Memory B cell (primary cell): ENCODE measurements at regions not wholly inside any gene's neighbourhood (a gene's known extent, or its start where the extent isn't known, plus 50 kb on each side); places are given as distances from the start of the nearest gene placed in this dataset.
"Not testable (repeated sequence)": the region's sequence is repeated elsewhere in the genome, so short reads cannot be mapped to it uniquely, and the experiment has no call there.

ENCODE experiments used
- ATAC-seq: fragments of 150-1000 bp; cut with Tn5 transposase; 2 replicates; pipeline ENCODE4 v1.10.0; 2021; ENCODE audit warnings: low read depth, mild to moderate bottlenecking, moderate library complexity
- DNase-seq, 2 donors: peaks; one replicate each; pipeline ENCODE4 v3.0.0; 2022; ENCODE audit warnings: low spot score in 2 of 2
- H3K27ac Mint-ChIP-seq: one replicate; pipeline ENCODE4 v1.8.0; 2022; ENCODE audit warnings: mild to moderate bottlenecking, moderate library complexity, mixed read lengths
- H3K27me3 Mint-ChIP-seq: one replicate; pipeline ENCODE4 v1.8.0; 2022; ENCODE audit warnings: mixed read lengths
- H3K36me3 Mint-ChIP-seq: one replicate; pipeline ENCODE4 v1.8.0; 2022; ENCODE audit warnings: mild to moderate bottlenecking, mixed read lengths
- H3K4me1 Mint-ChIP-seq: one replicate; pipeline ENCODE4 v1.8.0; 2022; ENCODE audit warnings: mixed read lengths
- H3K4me3 Mint-ChIP-seq: one replicate; pipeline ENCODE4 v1.8.0; 2022; ENCODE audit warnings: mild to moderate bottlenecking, moderate library complexity, mixed read lengths
- H3K9me3 Mint-ChIP-seq: one replicate; pipeline ENCODE4 v1.8.0; 2022; ENCODE audit warnings: mixed read lengths

- Mint-ChIP-seq H3K9me3 (peaks cover 6% of the 10 kb centered on the region), H3K4me1 (no peaks in the 10 kb centered on the region), H3K4me3 (no peak overlapping the region), H3K36me3 (no peaks in the 10 kb centered on the region), H3K27ac (no peak overlapping the region), H3K27me3 (no peaks in the 10 kb centered on the region)
- DNase-seq, result no peak
- no peak for ATAC-seq
Measured at GRCh38 chr19:31461814-31462539, 112.7 kb upstream of the TSHZ3 start.

DNA sequence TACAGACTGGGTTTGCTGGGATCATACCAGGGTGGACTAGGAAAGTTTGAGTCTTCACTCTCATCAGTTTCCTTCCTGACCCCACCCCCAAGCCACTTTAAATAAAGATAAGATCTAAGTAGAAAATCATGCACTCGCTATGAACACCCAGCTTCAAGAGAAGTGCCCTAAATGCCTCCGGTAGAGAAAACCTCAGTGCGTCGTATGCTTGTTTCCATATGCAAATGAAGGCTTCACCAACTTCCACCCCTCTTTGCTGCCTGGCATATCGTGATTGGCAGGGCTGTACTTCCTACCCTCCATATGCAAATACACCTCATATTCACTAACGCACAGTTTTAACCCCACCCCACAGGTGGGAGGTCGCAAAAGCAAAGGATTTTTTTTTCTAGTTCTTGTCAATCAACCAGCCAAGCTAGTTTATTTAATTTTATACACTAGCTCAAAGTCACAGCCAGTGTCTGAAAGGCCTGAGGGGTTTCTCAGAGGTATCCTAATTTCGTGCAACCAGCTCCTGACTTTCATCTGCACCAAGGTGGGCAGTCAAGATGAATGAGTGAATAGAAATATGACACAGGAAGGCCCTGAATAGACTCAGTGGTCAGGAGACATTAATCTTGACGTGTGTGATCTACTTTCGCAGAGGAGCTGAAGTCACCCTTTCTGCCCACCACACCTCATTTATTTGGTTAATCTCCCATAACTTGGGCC, 121.1 kb upstream of the TSHZ3 start:
- H3K36me3 Mint-ChIP-seq, result no peaks in the 10 kb centered on the region
- no peak overlapping the region for H3K4me3 Mint-ChIP-seq
- peaks cover 4% of the 10 kb centered on the region for H3K9me3 Mint-ChIP-seq
- no peak for DNase-seq
- no peak overlapping the region for H3K27ac Mint-ChIP-seq
- no peak for ATAC-seq
- H3K27me3 Mint-ChIP-seq, result no peaks in the 10 kb centered on the region
- H3K4me1 Mint-ChIP-seq, result no peaks in the 10 kb centered on the region

DNA sequence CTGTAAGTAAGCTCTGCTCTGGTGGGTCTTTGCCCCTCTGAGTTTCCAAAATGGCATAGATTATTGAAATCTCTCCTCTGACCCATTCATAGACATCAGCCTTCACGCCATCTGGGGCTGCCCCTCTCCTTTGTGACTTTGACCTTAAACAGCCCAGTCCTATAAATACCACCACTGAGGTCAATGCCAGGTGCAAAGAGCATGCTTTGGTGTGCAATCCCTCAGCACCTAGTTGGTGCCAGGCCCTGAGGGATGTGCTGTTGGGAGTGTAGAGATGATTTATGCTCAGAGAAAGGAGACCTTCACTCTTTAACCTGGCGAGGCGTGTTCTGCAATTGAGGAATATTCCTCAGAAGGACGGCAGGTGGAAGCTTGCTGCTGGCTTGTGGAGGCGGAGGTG, 121.7 kb upstream of the TSHZ3 start:
- Mint-ChIP-seq H3K4me3 (no peak overlapping the region), H3K27me3 (no peaks in the 10 kb centered on the region)

GRCh38 chr19:31478241-31478640, 129.0 kb upstream of the TSHZ3 start:
- peaks cover 10% of the 10 kb centered on the region for H3K9me3 Mint-ChIP-seq
- H3K27ac Mint-ChIP-seq, result no peak overlapping the region
- ATAC-seq (no peak), DNase-seq (no peak)
- no peak overlapping the region for H3K4me3 Mint-ChIP-seq
- no peaks in the 10 kb centered on the region for H3K4me1 Mint-ChIP-seq
- H3K27me3 Mint-ChIP-seq, result no peaks in the 10 kb centered on the region
- H3K36me3 Mint-ChIP-seq, result no peaks in the 10 kb centered on the region

More for the DNA sequence above, 121.7 kb upstream of the TSHZ3 start:
- no peaks in the 10 kb centered on the region for H3K4me1 Mint-ChIP-seq
- DNase-seq (no peak), ATAC-seq (no peak)
- no peaks in the 10 kb centered on the region for H3K36me3 Mint-ChIP-seq
- H3K27ac Mint-ChIP-seq, result no peak overlapping the region
- H3K9me3 Mint-ChIP-seq, result peaks cover 4% of the 10 kb centered on the region

DNA sequence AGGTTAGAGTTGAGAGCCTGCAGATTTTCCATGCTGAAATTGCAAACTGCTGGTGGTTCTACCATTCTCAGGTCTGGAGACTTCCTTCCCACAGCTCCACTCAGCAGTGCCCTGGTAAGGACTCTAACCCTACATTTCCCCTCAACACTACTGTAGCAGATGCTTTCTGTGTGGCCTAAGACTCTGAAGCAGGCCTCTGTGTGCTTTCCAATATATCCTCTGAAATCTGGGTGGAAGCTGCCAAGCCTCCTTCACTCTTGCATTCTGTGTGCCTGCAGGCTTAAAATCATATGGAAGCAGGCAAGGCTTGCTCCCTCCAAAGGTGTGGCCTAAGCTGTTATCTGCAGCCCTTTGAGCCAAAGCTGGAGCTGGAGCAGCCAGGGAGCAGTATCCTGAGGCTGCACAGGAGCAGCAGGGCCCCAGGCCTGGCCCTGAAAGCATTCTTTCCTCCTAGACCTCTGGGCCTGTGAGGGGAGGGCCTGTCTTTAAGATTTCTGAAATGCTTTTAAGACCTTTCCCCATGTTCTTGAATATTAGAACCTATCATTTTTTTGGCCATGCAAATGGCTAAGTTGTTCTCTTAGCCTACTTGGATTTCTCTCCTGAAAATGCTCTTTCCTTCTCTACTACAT, 134.1 kb upstream of the TSHZ3 start:
- Mint-ChIP-seq H3K4me3 (no peak overlapping the region), H3K9me3 (peaks cover 20% of the 10 kb centered on the region), H3K27ac (no peak overlapping the region), H3K27me3 (no peaks in the 10 kb centered on the region), H3K36me3 (no peaks in the 10 kb centered on the region), H3K4me1 (no peaks in the 10 kb centered on the region)
- DNase-seq, result no peak
- no peak for ATAC-seq

DNA sequence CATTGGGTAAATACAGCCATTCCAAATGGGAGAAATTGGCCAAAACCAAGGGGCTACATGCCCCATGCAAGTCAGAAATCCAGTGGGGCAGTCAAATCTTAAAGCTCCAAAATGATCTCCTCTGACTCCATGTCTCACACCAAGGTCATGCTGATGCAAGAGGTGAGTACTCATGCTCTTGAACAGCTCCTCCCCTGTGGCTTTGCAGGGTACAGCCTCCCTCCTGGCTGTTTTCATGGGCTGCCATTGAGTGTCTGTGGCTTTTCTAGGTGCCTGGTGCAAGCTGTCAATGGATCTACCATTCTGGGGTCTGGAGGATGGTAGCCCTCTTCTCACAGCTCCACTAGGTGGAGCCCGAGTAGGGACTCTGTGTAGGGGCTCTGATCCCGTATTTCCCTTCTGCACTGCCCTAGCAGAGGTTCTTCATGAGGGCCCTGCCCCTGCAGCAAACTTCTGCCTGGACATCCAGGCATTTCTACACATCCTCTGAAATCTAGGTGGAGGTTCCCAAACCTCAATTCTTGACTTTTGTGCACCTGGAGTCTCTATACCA, 135.7 kb upstream of the TSHZ3 start:
- H3K27me3 Mint-ChIP-seq, ATAC-seq, DNase-seq, H3K4me3 Mint-ChIP-seq, H3K36me3 Mint-ChIP-seq, H3K27ac Mint-ChIP-seq, H3K4me1 Mint-ChIP-seq: not testable (repeated sequence)
- peaks cover 18% of the 10 kb centered on the region for H3K9me3 Mint-ChIP-seq

DNA sequence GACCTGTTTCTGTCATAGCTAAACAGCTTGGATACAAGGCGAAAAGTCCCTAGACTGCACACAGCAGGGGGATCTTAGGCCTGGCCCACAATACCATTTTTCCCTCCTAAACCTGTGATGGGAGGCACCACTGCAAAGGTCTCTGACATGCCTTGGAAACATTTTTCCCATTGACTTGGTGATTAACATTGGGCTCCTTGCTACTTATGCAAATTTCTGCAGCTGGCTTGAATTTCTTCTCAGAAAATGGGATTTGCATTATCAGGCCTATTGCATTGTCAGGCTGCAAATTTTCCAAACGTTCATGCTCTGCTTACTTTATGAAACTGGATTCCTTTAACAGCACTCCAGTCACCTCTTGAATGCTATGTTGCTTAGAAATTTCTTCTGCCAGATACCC, 136.2 kb upstream of the TSHZ3 start:
- ATAC-seq (no peak), DNase-seq (no peak)
- H3K36me3 Mint-ChIP-seq, result no peaks in the 10 kb centered on the region
- H3K4me1 Mint-ChIP-seq, result no peaks in the 10 kb centered on the region
- H3K27ac Mint-ChIP-seq, result no peak overlapping the region
- H3K9me3 Mint-ChIP-seq, result peaks cover 15% of the 10 kb centered on the region
- H3K4me3 Mint-ChIP-seq, result no peak overlapping the region
- no peaks in the 10 kb centered on the region for H3K27me3 Mint-ChIP-seq

DNA sequence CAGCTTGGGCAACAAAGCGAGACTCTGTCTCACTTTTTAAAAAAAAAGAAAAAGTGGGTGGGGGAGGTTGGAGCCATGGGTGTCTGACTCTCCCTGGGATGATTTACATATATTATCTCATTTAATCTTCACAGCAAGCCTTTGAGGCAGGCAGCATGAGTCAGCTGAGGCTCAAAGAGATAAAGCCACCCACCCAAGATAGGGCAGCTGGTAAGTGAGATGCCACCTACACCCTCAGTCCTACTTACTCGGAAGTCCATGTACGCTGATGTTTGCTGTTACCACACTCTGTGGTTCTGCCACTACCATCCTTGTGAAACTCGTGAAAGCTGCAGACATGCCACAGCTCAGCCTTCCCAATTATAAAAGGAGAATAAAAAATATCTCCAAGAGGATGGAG, 142.0 kb upstream of the TSHZ3 start:
- peaks cover 4% of the 10 kb centered on the region for H3K9me3 Mint-ChIP-seq
- H3K4me3 Mint-ChIP-seq, result no peak overlapping the region
- no peak overlapping the region for H3K27ac Mint-ChIP-seq
- DNase-seq (no peak), ATAC-seq (no peak)
- no peaks in the 10 kb centered on the region for H3K36me3 Mint-ChIP-seq
- H3K27me3 Mint-ChIP-seq, result no peaks in the 10 kb centered on the region
- H3K4me1 Mint-ChIP-seq, result no peaks in the 10 kb centered on the region

- Mint-ChIP-seq H3K4me3 (no peak overlapping the region), H3K9me3 (peaks cover 2% of the 10 kb centered on the region), H3K27me3 (no peaks in the 10 kb centered on the region), H3K36me3 (no peaks in the 10 kb centered on the region), H3K4me1 (no peaks in the 10 kb centered on the region), H3K27ac (no peak overlapping the region)
- DNase-seq (no peak), ATAC-seq (no peak)
Measured at GRCh38 chr19:31492050-31492449, 142.8 kb upstream of the TSHZ3 start.

GRCh38 chr19:31496076-31496475, 146.8 kb upstream of the TSHZ3 start:
- peaks cover under 1% of the 10 kb centered on the region for H3K9me3 Mint-ChIP-seq
- DNase-seq (no peak), ATAC-seq (no peak)
- no peaks in the 10 kb centered on the region for H3K36me3 Mint-ChIP-seq
- no peak overlapping the region for H3K4me3 Mint-ChIP-seq
- no peaks in the 10 kb centered on the region for H3K4me1 Mint-ChIP-seq
- no peak overlapping the region for H3K27ac Mint-ChIP-seq
- H3K27me3 Mint-ChIP-seq, result no peaks in the 10 kb centered on the region

DNA sequence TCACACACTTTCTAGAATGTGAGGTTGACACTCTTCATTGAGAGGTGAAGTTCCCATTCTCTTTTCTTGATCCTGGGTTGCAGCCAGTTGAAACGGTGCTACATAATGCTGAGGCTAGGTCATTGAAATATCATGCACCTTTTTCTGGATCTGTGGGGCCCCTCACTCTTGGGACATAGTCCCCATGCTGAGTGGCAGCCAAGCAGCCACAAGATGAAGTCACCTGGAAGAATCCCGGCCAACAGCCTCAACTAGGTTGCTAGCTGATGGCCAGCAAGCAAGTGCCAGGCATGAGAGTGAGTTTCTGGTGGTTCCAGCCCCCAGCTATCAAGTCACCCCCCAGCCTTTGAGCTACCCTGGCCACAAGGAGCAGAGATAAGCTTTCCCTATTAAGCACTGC, 148.5 kb upstream of the TSHZ3 start:
- Mint-ChIP-seq H3K27ac (no peak overlapping the region), H3K4me3 (no peak overlapping the region), H3K36me3 (no peaks in the 10 kb centered on the region), H3K9me3 (peaks cover 5% of the 10 kb centered on the region), H3K4me1 (no peaks in the 10 kb centered on the region), H3K27me3 (no peaks in the 10 kb centered on the region)
- DNase-seq (no peak), ATAC-seq (no peak)

GRCh38 chr19:31498781-31499180, 149.5 kb upstream of the TSHZ3 start:
- H3K9me3 Mint-ChIP-seq, result peaks cover 7% of the 10 kb centered on the region
- no peak overlapping the region for H3K4me3 Mint-ChIP-seq
- ATAC-seq, result no peak
- no peak overlapping the region for H3K27ac Mint-ChIP-seq
- H3K36me3 Mint-ChIP-seq, result no peaks in the 10 kb centered on the region
- no peaks in the 10 kb centered on the region for H3K27me3 Mint-ChIP-seq
- H3K4me1 Mint-ChIP-seq, result no peaks in the 10 kb centered on the region
- DNase-seq, result no peak

DNA sequence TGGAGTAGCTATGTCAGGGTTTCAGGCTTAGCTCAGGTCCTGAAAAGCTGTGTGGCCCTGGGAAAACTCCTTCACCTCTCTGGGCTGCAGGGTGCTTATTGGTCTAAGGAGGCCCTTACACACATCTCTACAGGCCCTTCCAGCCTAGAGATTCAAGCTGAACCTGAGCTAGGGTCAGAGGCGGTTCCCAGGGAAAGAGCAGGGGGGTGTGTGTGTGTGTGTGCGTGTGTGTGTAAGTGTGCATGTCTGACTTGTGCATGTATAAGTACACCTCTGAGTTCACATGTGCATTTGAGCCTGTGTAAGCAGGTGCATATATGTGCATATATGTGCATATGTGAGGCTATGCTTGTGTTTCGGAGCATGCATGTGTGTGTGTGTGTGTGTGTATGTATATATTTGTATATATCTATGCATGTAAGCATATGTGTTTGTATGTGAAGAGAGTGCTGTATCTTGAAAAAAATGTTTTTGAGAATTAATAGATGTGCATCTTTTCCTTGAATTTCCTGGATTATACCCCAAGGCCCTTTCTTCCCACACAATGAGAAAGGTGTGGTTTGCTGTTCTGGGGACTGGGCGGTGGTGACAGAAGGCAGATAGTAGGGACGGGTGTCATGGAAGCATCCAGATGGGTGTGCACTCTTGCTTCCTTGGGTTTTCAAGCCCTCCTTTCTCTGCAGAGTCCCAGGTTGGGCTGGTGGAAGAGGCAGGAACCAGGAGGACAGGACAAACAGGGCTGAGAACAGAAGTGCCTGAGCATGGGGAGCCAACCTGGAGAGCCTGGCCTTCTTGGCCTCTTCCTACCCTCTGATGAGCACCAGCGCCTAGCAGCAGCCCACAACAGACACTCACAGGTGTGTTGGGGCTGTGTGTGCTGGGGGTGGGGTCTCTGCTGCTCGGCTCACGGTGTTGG, 150.3 kb upstream of the TSHZ3 start:
- no peaks in the 10 kb centered on the region for H3K36me3 Mint-ChIP-seq
- H3K27me3 Mint-ChIP-seq, result no peaks in the 10 kb centered on the region
- no peak overlapping the region for H3K27ac Mint-ChIP-seq
- H3K4me1 Mint-ChIP-seq, result no peaks in the 10 kb centered on the region
- H3K9me3 Mint-ChIP-seq, result peaks cover 7% of the 10 kb centered on the region
- DNase-seq (no peak), ATAC-seq (no peak)
- no peak overlapping the region for H3K4me3 Mint-ChIP-seq
